ENCODE measurements at regions not wholly inside any gene's neighbourhood (a gene's known extent, or its start where the extent isn't known, plus 50 kb on each side); places are given as distances from the start of the nearest gene placed in this dataset.

DNA sequence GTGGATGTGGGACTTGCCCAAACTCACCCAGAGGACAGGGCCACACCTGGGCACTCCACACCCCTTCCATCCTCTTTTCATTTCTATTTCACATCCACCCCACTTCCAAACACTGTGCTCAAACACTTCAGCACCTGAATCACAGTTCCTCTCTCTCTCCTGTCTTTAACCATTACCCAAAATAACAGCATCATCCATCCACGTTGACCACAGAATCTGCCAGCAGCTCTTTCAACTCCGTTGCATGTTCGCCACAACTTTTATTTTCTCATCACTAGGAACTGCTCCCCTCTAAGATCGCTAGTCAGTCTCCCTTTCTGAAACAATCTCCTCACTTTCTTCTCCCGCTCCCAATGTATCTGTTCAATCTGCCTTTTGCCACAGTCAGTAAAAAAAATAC, 121.6 kb upstream of the HNRNPA3 start:
- TF ChIP-seq CTCF (conservative IDR thresholded peaks at IDR 0.05; ENCODE audit: low read length) (no peak), EZH2phosphoT487 (IDR thresholded peaks at IDR 0.05; ENCODE audit: borderline replicate concordance, low read depth, low read length) (no peak)
